Activated naive CD8-positive, alpha-beta T cell (primary cell): ENCODE measurements at regions not wholly inside any gene's neighbourhood (a gene's known extent, or its start where the extent isn't known, plus 50 kb on each side); places are given as distances from the start of the nearest gene placed in this dataset.
"Not testable (repeated sequence)": the region's sequence is repeated elsewhere in the genome, so short reads cannot be mapped to it uniquely, and the experiment has no call there.

Experiments
- H3K27ac Mint-ChIP-seq: one replicate; pipeline ENCODE4 v1.8.0; 2021; ENCODE audit warnings: mixed read lengths
- H3K27me3 Mint-ChIP-seq: one replicate; pipeline ENCODE4 v1.8.0; 2021; ENCODE audit warnings: mixed read lengths
- H3K36me3 Mint-ChIP-seq: one replicate; pipeline ENCODE4 v1.8.0; 2021; ENCODE audit warnings: mixed read lengths
- H3K4me1 Mint-ChIP-seq: one replicate; pipeline ENCODE4 v1.8.0; 2021; ENCODE audit warnings: low read depth, mixed read lengths
- H3K4me3 Mint-ChIP-seq: one replicate; pipeline ENCODE4 v1.8.0; 2021; ENCODE audit warnings: mild to moderate bottlenecking, mixed read lengths
- H3K9me3 Mint-ChIP-seq: one replicate; pipeline ENCODE4 v1.8.0; 2021; ENCODE audit warnings: low read depth, mixed read lengths

DNA sequence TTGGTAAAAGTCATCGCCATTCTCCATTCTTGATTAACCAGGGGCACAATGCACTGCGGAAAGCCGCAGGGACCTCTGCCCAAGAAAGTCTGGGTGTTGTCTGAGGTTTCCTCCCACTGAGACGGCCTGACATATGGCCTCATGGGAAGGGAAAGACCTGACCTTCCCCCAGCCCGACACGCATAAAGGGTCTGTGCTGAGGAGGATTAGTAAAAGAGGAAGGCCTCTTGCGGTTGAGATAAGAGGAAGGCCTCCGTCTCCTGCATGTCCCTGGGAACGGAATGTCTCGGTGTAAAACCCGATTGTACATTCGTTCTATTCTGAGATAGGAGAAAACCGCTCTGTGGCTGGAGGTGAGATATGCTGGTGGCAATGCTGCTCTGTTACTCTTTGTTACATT, 704.3 kb upstream of the NECTIN3 start:
- H3K27ac Mint-ChIP-seq, H3K27me3 Mint-ChIP-seq, H3K9me3 Mint-ChIP-seq, H3K36me3 Mint-ChIP-seq, H3K4me1 Mint-ChIP-seq, H3K4me3 Mint-ChIP-seq: not testable (repeated sequence)

DNA sequence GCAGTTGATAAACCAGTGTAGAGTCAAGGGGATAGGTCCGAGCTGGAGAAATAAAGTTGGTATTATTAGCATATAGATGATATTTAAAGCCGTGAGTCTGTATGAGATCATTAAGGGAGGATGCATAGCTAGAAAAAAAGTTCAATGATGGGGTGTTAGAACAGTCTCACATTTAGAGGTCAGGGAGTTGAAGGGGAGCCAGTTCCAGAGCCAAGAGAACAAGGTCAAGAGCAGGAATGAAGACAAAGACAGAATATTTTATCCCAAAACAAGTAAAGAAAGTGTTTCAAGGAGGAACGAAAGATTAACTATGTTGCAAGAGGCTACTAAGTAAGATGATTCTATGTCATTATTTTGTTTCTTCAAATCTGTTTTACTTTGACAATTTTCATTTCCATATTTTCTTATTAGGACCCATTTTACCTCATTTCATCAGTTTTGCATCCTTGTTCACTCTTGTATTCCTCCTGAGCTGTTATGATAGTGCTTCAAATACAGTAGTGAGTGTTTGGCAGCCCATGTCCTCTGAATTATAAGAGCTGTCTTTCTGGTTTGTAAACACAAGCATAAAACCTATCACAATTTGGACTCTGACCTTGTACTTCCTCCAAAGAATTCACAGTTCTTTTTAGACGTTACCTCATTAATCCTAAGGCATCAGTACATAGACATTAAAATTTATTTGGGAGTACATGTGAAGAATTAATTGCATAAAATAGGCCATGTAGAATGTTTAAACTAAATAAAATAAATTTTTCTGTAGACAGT, 695.7 kb upstream of the NECTIN3 start:
- Mint-ChIP-seq H3K9me3 (no peaks in the 10 kb centered on the region), H3K4me3 (no peak overlapping the region), H3K27me3 (no peaks in the 10 kb centered on the region), H3K27ac (no peak overlapping the region), H3K4me1 (no peaks in the 10 kb centered on the region), H3K36me3 (no peaks in the 10 kb centered on the region)

DNA sequence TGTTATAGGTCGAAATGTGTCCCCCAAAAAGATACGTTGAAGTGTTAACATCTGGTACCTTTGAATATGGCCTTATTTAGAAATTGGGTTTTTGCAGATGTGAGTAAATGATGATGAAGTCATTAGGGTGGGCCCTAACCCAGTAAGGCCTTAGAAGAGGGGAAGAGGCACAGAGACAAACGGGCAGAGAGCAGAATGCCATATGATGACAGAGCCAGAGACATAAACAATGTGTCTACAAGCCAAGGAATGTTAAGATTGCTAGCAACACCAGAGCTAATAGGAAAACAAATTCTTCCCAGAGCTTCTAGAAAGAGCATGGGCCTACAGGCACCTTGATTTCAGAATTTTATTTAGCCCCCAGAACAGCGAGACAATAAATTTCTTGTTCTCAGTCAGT, 693.1 kb upstream of the NECTIN3 start:
- no peaks in the 10 kb centered on the region for H3K36me3 Mint-ChIP-seq
- no peak overlapping the region for H3K4me3 Mint-ChIP-seq
- no peak overlapping the region for H3K27ac Mint-ChIP-seq
- no peaks in the 10 kb centered on the region for H3K9me3 Mint-ChIP-seq
- no peaks in the 10 kb centered on the region for H3K27me3 Mint-ChIP-seq
- no peaks in the 10 kb centered on the region for H3K4me1 Mint-ChIP-seq

DNA sequence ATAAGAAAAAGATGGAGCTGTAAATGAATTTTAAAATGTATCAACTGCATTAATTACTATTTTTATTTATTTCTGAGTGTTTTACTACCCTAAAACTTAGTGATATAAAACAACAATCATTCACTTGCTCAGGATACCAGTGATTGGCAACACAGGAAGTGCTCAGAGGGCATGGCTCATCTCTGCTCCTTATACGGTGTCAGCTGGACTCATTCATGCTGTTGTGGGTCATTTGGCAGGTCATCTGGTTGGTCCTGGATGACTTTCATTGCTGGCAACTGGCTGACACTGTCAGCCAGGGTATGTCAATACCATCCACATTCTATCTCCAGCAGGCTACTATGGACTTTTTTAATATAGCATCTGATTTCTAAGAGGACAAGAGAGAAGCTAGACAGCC, 689.6 kb upstream of the NECTIN3 start:
- H3K4me3 Mint-ChIP-seq: no peak overlapping the region
- no peaks in the 10 kb centered on the region for H3K9me3 Mint-ChIP-seq
- no peak overlapping the region for H3K27ac Mint-ChIP-seq
- H3K4me1 Mint-ChIP-seq: no peaks in the 10 kb centered on the region
- H3K36me3 Mint-ChIP-seq: no peaks in the 10 kb centered on the region
- no peaks in the 10 kb centered on the region for H3K27me3 Mint-ChIP-seq

DNA sequence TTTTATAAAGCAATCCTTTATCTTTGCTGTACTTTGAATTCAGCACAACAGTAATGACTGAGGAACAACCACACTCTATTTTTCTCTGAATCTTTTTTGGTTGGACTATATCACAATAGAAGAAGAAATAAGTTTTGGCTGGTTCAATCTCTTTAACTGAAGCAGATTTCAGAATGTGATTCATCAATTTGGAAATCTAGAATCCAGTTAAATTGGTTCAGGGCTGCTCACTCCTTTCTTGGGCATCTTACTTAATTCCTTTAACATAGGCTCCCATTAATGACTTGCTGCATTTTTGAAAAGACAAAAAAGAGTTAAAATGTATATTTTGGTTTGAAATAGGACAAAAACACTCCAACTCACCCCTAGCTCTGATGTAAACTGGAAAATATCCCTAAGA, 688.3 kb upstream of the NECTIN3 start:
- Mint-ChIP-seq H3K4me3 (no peak overlapping the region), H3K9me3 (no peaks in the 10 kb centered on the region), H3K27me3 (no peaks in the 10 kb centered on the region), H3K36me3 (no peaks in the 10 kb centered on the region), H3K27ac (no peak overlapping the region), H3K4me1 (no peaks in the 10 kb centered on the region)

DNA sequence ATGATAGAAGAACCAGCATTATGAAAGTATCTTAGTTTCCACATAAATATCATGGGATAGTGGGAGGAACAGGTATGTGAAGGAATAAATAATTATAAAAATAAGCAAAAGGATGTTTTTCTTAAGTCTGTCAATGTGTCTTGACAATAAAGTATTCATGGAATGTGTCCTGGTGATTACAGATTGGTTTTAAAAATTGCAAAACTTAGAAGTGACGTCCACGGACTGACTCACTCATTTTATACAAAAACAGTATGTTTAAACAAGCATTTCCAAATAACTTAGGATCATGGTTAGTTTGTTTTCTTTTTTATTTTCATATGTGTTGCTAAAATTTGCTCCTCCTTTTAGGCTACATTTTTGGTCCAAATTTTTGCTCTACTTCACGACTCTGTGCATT, 687.0 kb upstream of the NECTIN3 start:
- Mint-ChIP-seq H3K4me1 (no peaks in the 10 kb centered on the region), H3K36me3 (no peaks in the 10 kb centered on the region), H3K9me3 (no peaks in the 10 kb centered on the region), H3K27me3 (no peaks in the 10 kb centered on the region), H3K27ac (no peak overlapping the region), H3K4me3 (no peak overlapping the region)

DNA sequence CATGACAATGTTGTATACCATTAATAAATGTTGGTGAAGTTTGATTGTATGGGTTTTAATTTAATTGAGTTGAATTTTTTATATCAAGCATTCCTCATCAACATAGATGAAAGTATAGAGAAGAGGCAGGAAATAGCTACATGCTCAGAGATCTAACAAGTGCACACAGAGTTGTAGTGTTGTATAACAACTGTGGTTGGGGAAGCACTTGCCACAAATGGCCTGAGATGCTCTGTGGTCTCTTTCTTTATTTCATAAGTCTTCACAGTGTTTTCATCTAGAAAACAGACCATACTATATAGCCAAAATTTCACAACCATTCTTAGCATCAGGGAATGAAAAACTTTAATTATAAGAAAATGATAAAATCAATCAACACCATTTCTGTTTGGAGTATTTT, 682.6 kb upstream of the NECTIN3 start:
- no peaks in the 10 kb centered on the region for H3K9me3 Mint-ChIP-seq
- H3K27me3 Mint-ChIP-seq: peaks cover 2% of the 10 kb centered on the region
- H3K27ac Mint-ChIP-seq: no peak overlapping the region
- no peak overlapping the region for H3K4me3 Mint-ChIP-seq
- H3K36me3 Mint-ChIP-seq: no peaks in the 10 kb centered on the region
- H3K4me1 Mint-ChIP-seq: no peaks in the 10 kb centered on the region

DNA sequence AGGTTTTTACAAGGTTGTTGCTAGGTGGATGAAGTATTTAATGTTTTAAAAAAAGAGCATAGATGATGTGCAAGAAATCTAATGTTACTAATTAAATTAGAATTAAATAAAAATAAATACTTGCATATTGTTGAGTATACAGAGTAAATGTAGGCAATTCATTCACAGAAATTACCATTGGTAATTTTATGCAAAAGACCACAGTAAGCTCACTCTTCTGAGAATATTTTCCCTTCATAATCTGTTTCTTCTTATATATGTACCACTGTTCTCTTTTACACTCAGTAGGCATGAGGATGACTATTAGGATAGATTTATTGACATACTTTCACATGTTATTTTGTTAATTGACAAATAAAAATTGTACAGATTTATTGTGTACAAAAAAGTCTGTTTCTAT, 681.2 kb upstream of the NECTIN3 start:
- H3K36me3 Mint-ChIP-seq: no peaks in the 10 kb centered on the region
- peaks cover 2% of the 10 kb centered on the region for H3K27me3 Mint-ChIP-seq
- H3K4me3 Mint-ChIP-seq: no peak overlapping the region
- H3K27ac Mint-ChIP-seq: no peak overlapping the region
- no peaks in the 10 kb centered on the region for H3K9me3 Mint-ChIP-seq
- H3K4me1 Mint-ChIP-seq: no peaks in the 10 kb centered on the region

DNA sequence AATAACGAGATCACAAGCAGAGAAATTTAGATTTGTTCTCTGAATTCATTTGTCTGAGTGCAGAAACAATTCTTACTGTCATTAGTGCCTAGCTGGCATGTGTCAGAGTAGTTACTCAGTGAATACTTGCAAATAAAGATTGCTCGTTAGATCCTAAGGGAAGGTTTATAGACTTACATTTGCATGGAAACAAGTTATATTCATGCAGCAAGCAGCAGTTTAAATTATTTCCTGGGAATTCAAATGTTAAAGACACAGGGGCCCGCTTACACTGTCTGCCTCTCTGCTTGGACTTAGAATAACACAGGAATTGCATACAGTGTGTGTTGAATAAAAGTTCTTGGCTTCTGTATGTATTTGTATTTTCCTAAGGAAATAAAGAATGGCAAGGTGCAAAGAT, 680.6 kb upstream of the NECTIN3 start:
- Mint-ChIP-seq H3K4me1 (no peaks in the 10 kb centered on the region), H3K4me3 (no peak overlapping the region), H3K27ac (no peak overlapping the region), H3K27me3 (peaks cover 2% of the 10 kb centered on the region), H3K9me3 (no peaks in the 10 kb centered on the region), H3K36me3 (no peaks in the 10 kb centered on the region)

DNA sequence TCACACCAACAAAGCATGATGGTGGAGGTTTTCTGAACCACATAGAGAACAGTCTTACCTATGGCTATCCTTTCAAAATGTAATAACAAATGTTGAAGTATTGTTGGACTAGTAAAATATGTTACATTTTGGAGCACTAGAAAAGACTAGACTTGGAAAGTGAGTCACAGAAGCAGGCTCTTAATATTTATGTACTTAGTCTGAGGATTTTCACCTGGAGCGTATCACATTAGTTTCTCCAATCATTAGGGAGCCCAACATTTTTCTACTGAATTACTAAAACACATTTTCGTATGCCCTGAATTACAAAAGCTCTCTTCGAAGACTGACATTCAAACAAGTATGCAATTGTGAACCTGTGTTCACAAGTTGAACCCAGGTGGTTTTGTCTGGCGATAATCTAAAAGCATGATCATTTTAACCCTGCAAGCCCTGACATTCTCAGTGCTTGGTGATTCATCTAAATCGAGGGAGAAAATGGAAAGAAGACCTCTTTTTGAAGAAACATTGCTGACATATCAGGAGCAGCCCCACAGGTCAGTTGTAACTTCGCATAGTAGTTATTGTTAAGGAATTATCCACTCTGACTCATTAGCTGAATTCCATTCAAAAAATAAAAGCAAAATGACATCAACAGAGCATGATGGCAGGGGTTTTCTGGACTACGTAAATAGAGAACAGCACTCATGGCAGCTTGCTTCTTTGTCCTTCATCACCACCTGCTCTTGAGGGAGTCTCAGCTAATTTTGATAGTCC, 679.8 kb upstream of the NECTIN3 start:
- H3K4me1 Mint-ChIP-seq: no peaks in the 10 kb centered on the region
- no peaks in the 10 kb centered on the region for H3K9me3 Mint-ChIP-seq
- no peak overlapping the region for H3K4me3 Mint-ChIP-seq
- H3K36me3 Mint-ChIP-seq: no peaks in the 10 kb centered on the region
- H3K27me3 Mint-ChIP-seq: peaks cover 2% of the 10 kb centered on the region
- no peak overlapping the region for H3K27ac Mint-ChIP-seq

DNA sequence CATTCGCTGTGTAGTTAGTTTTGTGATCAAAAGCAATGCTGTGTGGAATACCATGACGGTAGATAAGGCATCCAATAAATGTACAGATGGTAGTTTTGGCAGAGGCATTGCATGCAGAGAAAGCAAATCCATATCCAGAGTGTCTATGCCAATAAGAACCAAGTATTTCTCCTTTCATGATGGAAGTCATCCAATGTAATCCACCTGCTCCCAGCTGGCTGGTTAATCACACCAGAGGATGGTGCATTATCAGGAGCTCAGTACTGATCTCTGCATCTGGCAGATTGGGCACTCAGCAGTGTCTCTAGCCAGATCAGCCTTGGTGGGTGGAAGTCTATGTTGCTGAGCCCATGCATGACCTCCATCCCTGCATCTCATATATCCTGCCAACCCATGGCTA, 677.7 kb upstream of the NECTIN3 start:
- Mint-ChIP-seq H3K36me3 (no peaks in the 10 kb centered on the region), H3K9me3 (no peaks in the 10 kb centered on the region), H3K27me3 (peaks cover 2% of the 10 kb centered on the region), H3K4me1 (no peaks in the 10 kb centered on the region), H3K27ac (no peak overlapping the region), H3K4me3 (no peak overlapping the region)

DNA sequence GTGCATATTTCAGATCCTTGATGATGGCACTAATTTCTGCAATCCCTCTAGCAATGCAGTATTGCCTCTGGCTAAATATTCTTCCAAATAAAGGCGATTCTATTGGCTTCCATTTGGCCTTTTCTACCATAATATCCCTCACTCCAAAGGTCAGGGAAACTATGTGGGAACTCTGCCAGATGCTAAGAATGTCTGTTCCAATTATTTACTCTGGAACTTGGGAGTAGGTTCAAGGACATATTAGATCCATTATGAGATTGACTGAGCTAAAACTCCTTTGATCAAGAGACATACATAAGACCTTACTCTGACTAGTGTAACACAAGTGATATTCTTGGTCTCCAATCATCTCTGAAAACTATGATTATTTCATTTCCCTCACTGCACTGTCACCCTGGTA, 674.5 kb upstream of the NECTIN3 start:
- H3K36me3 Mint-ChIP-seq: no peaks in the 10 kb centered on the region
- peaks cover 12% of the 10 kb centered on the region for H3K9me3 Mint-ChIP-seq
- H3K4me1 Mint-ChIP-seq: no peaks in the 10 kb centered on the region
- H3K4me3 Mint-ChIP-seq: no peak overlapping the region
- H3K27me3 Mint-ChIP-seq: peaks cover 2% of the 10 kb centered on the region
- no peak overlapping the region for H3K27ac Mint-ChIP-seq

DNA sequence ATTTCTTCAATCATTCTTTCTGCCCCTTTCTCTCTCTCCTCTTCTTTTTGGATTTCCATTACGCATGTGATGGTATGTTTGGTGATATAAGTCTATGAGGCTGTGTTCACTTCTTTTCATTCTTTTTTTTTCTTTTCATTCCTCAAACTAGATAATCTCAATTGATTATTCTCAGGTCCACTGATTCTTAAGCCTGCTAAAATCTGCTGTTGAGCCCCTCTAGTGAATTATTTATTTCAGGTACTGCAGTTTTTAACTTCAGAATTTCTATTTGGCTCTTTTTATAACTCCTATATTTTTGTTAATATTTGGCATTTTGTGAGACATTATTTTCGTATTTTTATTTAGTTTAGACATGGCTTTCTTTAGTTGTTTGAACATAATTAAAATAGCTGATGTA, 671.3 kb upstream of the NECTIN3 start:
- no peaks in the 10 kb centered on the region for H3K4me1 Mint-ChIP-seq
- no peaks in the 10 kb centered on the region for H3K36me3 Mint-ChIP-seq
- no peak overlapping the region for H3K4me3 Mint-ChIP-seq
- H3K9me3 Mint-ChIP-seq: peaks cover 12% of the 10 kb centered on the region
- H3K27me3 Mint-ChIP-seq: no peaks in the 10 kb centered on the region
- no peak overlapping the region for H3K27ac Mint-ChIP-seq

DNA sequence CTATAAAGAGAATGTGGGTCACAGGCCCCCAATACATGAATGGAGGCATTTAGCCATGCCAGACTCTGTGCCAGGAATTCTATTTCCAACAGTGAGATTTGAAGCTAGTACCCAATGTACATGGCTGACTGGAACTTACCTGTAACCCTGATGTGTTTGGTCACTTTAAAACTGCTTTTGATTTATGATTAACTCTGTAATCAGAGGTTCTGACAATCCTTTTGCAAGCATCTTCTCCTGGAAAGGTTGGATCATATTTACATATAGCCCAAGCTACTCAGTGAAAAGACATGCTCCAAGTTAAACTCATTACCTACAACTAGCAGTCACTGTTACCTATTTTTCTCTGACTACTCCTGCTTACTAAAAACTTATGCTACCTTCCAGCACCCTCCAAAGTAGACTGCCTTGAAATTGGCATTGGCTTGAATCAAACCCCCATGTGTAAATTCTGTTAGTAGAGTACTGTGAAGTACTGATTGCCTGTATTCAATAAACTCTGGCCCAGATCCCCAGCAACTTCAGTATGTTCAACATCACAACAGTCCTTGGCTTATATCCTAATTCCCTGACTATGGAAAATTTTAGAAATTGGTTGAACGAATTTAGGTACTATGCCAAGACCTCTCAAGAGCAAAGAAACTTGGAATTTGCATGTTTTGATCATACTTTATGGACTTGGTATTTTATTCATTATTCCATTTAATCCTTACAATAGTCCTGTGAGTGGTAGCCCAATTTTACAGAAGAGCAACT, 665.6 kb upstream of the NECTIN3 start:
- no peaks in the 10 kb centered on the region for H3K27me3 Mint-ChIP-seq
- no peaks in the 10 kb centered on the region for H3K36me3 Mint-ChIP-seq
- H3K4me1 Mint-ChIP-seq: no peaks in the 10 kb centered on the region
- H3K27ac Mint-ChIP-seq: no peak overlapping the region
- no peaks in the 10 kb centered on the region for H3K9me3 Mint-ChIP-seq
- H3K4me3 Mint-ChIP-seq: no peak overlapping the region

DNA sequence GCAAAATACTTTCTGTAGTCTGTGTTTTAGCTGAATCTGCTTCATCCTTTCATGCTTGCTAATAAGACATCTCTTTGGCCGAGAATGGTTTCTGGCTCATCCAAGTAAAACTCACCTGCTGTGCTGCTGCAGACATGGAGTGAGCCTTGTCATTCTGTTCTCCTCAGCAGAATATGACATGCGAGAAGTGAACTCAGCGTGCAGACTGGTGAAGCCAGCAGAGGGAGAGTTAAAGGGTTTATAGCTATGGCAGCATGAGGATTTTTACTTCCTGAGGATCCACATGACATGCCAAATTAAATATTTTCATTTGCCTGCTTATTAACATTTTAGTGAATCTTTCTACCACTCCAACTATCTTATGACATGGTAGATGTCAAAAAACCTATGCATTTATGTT, 658.4 kb upstream of the NECTIN3 start:
- no peak overlapping the region for H3K27ac Mint-ChIP-seq
- H3K9me3 Mint-ChIP-seq: no peaks in the 10 kb centered on the region
- H3K4me3 Mint-ChIP-seq: no peak overlapping the region
- H3K36me3 Mint-ChIP-seq: no peaks in the 10 kb centered on the region
- H3K4me1 Mint-ChIP-seq: no peaks in the 10 kb centered on the region
- peaks cover 3% of the 10 kb centered on the region for H3K27me3 Mint-ChIP-seq
